NCI-H2107 (cell line): ENCODE measurements at regions not wholly inside any gene's neighbourhood (a gene's known extent, or its start where the extent isn't known, plus 50 kb on each side); places are given as distances from the start of the nearest gene placed in this dataset.
"Not testable (repeated sequence)": the region's sequence is repeated elsewhere in the genome, so short reads cannot be mapped to it uniquely, and the experiment has no call there.

Experiments
- DNase-seq: peaks from one replicate; lab custom pipeline; 2025; lab: John Stamatoyannopoulos, UW

GRCh38 chr16:29145086-29145485 lies 160.2 kb downstream of the LAT start:
- not testable (repeated sequence) for DNase-seq

GRCh38 chr16:29144669-29145062 lies 159.8 kb downstream of the LAT start:
- DNase-seq = not testable (repeated sequence)

GRCh38 chr16:29143739-29144668 lies 159.2 kb downstream of the LAT start:
- DNase-seq = not testable (repeated sequence)

- not testable (repeated sequence) for DNase-seq
Observed at GRCh38 chr16:29142506-29142905, 157.7 kb downstream of the LAT start.

- no peak for DNase-seq
Observed at GRCh38 chr16:29141586-29142324, 156.9 kb downstream of the LAT start.

- not testable (repeated sequence) for DNase-seq
Observed at GRCh38 chr16:29141121-29141520, 156.3 kb downstream of the LAT start.

- not testable (repeated sequence) for DNase-seq
Observed at GRCh38 chr16:29139901-29140855, 155.3 kb downstream of the LAT start.

GRCh38 chr16:29139261-29139802 lies 154.5 kb downstream of the LAT start:
- no peak for DNase-seq

- DNase-seq = not testable (repeated sequence)
Observed at GRCh38 chr16:29138698-29139097, 153.8 kb downstream of the LAT start.

GRCh38 chr16:29137894-29138662 lies 153.2 kb downstream of the LAT start:
- not testable (repeated sequence) for DNase-seq

GRCh38 chr16:29137461-29137860 lies 152.6 kb downstream of the LAT start:
- not testable (repeated sequence) for DNase-seq

- DNase-seq = not testable (repeated sequence)
Observed at GRCh38 chr16:29136916-29137315, 152.1 kb downstream of the LAT start.

GRCh38 chr16:29136046-29136696 lies 151.3 kb downstream of the LAT start:
- not testable (repeated sequence) for DNase-seq

- DNase-seq = not testable (repeated sequence)
Observed at GRCh38 chr16:29135098-29135497, 150.2 kb downstream of the LAT start.

GRCh38 chr16:29133681-29134430 lies 149.0 kb downstream of the LAT start:
- not testable (repeated sequence) for DNase-seq

GRCh38 chr16:29132869-29133268 lies 148.0 kb downstream of the LAT start:
- DNase-seq = not testable (repeated sequence)

- DNase-seq = not testable (repeated sequence)
Observed at GRCh38 chr16:29132444-29132843, 147.6 kb downstream of the LAT start.

GRCh38 chr16:29130901-29131851 lies 146.3 kb downstream of the LAT start:
- DNase-seq = not testable (repeated sequence)
